ENCODE measurements at regions not wholly inside any gene's neighbourhood (a gene's known extent, or its start where the extent isn't known, plus 50 kb on each side); places are given as distances from the start of the nearest gene placed in this dataset.

DNA sequence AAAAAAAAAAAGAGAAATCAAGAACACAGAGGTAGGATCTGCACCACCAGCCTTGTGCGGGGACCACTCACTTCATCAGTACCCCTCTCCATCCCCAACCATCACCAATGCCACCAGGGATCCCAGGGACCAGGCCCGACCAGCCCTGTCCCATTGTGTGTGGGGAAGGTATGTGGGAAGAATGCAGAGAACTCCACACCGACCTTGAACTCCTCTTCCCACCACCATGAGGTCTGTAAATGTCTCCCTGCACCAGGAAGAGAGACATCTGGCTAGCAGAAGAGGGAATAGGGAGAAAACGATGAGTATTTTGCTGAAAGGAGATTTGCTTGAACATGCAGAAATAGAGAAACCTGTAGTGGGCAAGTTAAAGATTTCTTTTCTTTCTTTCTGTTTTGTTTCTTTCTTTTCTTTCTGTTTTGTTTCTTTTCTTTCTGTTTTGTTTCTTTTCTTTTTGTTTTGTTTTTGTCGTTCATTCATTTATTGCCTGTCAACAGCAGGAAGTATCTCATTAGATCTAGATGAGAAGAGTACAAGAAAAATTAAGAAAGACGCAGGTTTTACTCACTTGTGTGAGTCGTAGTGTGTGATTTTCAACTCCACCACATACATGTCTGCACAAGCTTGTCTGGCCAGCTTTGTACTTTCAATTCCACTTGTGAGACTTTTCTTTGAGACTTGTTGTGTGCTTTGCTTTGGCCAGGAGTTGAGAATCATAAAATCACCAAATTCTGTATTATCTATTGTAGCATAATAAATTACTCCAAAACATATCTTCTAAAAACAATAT is 179.8 kb upstream of the HAAO start:
- DNase-seq (ENCODE audit: low read depth): no peak

DNA sequence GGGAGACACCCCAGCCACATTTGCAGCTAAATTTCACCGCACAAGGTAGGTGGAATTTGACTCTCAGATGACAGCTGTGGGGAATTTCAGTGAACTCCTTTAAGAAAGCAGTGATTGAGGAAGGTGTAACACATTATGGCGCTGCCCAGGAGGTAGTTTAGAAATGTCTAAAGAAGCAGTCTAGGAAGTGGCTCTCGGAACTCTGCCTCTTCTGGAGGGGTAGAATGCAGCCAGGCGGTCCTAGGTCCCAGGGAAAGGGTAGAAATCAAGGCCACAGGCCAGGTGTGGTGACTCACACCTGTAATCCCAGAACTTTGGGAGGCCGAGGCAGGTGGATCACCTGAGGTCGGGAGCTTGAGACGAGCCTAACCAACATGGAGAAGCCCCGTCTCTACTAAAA is 179.0 kb upstream of the HAAO start:
- DNase-seq (ENCODE audit: low read depth): no peak

DNA sequence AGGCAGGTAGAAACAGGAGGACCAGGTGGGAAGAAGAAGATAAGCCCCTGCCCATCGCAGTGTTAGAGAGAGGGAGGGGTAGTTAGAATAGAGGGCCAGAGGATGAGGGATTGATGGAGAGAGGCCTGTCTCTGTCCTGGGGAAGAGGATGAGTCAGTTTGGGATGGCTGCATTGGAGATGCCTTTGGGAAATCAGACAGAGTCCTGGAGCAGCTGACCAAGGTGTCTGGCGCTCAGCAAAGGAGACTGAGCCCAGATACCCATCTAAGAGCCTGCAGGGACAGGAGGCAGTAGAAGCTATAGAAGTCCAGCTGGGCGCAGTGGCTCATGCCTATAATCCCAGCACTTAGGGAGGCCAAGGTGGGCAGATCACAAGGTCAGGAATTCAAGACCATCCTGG is 177.8 kb upstream of the HAAO start:
- DNase-seq (ENCODE audit: low read depth): no peak

DNA sequence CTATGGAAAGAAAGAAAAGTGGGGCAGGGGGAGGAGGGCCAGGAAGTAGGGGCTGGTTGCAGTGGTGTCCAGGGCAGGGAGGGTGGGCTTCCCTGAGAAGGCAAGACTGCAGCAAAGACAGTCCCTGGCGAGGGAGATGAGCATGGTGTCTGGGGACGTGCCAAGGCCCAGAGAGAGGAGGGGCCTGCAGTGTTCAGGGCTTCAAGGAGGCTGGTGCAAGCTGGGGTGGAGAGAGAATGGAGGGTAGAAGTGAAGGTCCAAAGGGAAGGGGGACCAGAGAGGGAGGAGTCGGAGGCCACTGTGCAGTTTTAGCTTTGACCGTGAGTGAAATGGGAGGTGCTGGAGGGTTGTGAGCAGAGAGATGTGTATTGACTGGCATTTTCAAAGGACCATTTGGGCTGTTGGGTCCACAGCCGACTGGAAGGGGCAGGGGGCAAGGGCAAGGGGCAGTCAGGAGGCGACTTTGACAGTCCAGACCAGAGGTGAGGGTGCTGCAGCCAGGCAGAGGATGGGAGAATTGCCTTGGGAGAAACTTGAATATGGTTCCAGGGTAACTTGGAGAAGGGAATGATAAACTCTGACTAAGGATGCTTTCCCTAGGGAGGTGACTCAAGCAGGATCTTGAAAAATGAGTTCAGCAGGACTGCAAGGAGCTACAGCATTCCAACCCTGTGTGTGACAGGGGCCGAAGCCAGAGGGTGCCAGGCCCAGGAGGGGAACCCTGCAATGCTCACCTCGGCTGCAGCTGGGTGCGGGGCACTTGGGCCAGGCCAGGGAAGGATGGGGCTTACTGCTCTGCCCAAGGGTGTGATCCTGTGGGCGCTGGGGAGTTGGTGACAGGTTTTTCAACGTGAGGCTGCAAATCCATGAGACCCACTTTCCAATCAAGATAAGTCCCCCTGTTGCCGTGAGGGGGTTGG is 177.1 kb upstream of the HAAO start:
- no peak for DNase-seq (ENCODE audit: low read depth)

DNA sequence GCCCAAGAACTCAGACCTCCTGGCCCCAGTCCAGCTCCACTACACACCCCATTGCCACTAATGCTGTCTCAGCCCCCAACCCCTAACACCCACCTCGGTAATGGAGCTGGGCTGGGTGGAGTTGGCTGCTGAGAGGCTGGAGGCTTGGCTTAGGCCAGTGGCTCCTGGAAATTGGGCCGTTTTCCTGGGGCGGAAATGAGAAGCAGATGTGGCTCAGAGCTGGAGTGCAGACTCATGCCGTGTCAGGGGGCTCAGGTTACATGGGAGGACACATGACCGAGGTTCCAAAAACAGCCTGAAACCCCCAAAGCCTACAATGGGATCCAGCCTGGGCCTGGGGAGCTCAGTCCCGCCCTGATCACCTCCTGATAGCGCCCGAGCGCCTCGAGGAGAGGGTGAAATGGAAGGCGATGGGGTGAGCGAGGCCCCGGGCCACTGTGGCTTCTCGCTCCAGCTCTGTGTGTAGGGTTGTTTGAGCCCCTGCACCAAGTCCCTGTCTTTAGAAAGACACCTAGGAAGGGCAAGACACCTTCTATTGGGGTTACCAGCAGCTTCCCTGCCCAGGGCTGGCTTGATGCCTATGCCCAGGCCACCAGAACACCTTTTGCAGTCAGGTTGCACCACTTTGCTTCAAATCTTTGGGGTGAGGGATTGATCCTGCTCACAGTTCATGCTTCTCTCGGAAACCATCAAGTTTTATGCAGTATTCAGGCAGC is 175.7 kb upstream of the HAAO start:
- no peak for DNase-seq (ENCODE audit: low read depth)

DNA sequence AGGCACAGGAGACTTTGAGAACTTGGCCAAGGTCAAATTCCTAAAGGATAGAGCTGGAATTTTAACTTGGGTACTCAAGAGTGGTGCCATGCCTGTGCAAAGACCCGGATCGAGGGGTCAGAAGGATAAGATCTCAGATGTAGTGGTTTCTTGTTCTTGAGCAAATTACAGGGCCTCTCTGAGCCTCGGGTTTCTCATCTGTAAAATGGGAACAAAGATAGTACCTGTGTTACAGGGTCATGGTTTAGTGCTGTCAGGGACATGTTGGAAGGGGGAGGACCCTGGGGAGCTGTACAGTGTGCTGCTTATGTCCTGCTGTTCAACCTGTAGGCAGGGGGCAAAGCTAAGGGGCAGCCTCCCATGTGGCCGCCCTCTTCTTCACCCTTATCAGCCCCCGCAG is 173.5 kb upstream of the HAAO start:
- DNase-seq (ENCODE audit: low read depth): no peak

DNA sequence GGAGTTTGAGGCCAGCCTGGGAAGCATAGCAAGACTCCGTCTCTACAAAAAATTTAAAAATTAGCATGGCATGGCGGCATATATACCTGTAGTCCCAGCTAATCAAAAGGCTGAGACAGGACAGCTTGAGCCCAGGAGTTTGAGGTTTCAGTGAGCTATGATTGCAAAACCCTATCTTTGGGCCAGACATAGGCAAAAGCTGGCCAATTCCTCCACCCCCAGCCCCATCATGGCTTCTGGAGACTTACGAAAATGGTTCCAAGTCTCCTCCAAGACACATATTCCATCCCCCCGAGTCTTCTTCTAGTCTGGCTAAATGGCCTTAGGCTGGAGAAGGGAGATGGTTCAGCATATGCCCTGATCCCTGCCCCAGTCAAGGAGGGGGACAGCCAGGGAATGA is 172.8 kb upstream of the HAAO start:
- no peak for DNase-seq (ENCODE audit: low read depth)

DNA sequence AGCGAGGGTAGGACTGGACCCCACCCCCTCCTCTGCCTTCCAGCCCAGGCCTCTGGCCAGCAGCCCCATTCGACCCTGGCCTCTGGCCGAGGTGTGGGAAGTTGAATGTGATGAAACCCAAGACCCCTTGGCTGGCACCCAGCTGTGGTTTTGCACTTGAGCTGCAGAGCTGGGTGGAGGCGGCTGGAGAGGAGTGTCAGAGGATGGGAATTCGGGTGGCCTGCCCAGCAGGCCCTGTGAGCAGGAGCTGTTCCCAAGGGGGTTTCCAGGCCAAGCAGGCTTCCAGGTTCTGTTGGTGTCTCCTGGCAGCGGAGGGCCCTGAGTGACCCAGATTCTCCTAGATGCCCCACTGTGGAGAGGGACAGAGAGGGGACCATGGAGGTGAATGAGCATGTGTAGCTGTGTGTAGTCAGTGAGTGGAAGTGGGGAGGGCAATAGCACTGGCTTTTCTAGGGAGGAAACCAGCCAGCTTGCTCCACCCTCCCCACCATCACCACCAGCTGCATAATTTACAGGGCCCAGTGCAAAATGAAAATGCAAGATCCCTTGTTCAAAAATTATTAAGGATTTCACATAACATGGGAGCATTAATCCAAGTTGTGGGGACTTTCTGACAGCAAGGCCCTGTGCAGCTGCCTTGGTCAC is 172.2 kb upstream of the HAAO start:
- DNase-seq (ENCODE audit: low read depth): no peak

DNA sequence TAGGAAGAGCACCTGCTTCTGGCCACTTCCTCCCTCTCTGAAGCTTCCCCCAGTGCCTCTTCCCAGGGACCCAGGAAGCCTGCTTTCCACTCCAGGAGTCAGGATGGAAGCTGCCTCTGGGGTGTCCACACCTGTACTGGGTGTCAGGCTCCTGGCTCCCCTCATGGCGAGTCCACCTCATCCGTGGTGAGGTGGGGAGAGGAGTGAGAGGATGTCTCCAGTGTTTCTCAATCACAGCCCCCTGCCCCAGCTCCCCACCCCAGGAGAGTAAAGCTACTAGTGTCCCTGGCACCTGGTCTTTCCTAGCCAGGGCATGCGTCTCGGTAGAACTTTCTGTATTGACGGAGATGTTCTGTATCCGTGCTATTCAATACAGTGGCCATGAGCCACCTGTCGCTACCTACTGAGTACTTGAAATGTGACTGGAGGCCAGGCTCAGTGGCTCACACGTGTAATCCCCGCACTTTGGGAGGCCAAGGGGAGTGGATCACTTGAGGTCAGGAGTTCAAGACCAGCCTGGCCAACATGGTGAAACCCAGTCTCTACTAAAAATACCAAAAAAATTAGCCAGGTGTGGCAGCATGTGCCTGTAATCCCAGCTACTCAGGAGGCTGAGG is 171.2 kb upstream of the HAAO start:
- no peak for DNase-seq (ENCODE audit: low read depth)

DNA sequence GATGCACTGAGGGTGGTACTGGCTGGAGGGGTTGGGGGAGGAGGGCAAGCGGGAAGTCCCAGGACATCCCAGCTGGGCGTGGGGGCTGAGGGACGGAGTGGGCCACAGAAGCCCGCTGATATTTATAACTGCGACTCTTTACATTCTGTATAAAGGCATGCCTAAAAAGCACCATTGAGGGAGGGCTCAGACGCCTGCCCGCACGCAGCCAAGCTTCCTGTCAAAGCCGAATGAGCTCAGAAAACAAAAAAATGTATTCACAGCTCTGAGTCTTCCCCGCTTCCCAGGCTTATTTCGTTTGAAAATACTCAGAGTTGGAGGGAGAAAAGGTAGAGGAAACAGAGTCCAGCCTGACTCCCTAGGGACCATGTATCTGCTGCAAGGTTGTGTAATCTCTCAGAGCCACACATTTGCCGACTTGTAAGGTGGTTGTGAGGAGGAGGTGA is 170.1 kb upstream of the HAAO start:
- DNase-seq (ENCODE audit: low read depth): no peak

DNA sequence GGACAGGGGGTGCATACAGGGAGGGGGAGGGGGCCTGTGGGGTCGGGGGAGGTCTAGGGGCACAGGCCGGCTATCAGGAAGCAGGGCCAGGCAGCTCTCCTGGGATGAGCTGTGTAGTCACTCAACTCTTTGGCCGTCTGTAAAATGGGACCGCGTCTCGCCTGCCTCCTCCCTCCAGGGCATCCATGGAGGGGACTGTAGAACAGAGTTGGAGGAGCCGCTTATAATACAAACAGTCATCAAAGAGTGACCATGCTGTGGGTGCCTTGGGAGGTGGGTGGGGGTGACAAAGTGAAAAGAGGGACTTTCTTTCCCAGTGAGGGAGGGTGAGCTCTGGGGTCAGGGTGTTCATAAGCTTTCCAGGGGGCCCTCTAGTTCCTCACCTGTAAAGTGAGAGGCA is 169.6 kb upstream of the HAAO start:
- DNase-seq (ENCODE audit: low read depth): no peak

DNA sequence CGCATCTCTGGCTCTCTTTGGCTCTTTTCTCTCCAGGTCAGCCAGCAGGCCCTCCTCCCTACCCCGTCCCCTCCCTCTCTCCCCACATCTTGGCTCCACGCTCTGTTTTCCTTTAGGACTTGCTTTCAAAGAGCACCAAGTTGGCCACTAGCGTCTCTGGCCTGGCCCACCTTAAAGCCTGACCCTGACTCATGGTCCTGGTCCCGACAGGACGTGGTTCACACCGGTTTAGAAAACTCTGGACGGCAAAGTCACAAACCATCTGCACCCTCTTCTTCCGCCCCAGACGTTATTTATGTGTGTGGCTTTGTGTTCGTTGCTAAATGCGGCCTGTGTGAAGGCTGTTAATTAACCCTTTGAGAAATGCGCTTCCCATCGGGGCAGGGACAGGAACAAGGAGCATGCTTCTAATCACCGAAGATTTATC is 169.0 kb upstream of the HAAO start:
- no peak for DNase-seq (ENCODE audit: low read depth)

DNA sequence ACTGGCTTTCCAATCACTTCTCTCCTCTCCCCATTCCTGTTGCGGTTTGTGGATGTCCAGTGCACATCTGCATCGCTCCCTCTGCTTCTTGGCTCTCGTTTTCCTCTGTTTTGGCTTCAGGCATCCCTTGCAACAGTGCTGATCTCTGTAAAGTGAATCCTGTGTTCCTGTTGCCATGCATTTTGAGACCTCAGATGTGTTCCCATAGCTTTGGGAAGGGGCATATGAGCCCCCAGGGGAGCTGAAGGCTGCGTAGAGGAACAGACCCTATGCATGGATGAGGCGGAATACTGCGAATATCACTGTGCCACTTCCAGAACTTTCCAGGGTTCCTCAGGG is 168.4 kb upstream of the HAAO start:
- no peak for DNase-seq (ENCODE audit: low read depth)

DNA sequence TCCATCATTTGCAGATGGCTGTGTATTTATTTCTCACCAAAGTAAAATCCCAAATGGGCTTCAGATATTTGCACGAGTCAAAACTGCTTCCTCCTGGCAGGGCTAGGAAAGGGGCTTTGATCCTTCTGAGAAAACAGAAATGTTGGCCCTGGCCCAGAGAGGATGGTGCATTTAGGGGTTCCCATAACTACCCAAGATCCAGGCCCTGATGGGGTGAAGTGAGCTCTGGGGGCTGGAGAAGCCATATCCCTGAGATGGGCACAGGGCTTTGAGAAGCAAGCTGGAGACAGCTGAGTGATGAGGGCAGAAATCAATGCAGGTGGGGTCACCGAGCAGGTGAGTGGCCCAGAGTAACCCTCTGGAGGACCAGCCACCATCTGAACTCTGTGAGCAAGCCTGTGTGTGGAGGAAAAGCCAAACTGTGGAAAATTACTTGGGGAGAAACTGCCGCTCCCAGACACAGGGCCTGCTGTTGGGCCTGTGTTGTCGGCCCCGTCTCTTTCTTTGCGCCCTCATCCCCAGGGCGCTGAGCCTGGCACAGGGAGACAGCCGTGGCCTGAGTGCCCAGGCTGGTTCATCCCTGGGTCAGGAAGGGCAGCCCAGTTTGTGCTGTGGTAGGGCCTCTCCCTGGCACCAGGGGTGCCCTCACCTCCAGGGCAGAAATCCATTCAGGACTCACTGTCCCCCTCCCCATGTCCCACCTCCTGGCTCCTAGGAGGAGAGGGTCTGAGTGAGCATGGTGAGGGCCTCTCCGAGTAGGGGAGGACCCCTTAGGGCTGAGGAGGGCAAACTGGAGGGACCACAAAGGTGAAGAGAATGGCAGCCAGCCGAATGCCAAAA is 167.8 kb upstream of the HAAO start:
- no peak for DNase-seq (ENCODE audit: low read depth)

DNA sequence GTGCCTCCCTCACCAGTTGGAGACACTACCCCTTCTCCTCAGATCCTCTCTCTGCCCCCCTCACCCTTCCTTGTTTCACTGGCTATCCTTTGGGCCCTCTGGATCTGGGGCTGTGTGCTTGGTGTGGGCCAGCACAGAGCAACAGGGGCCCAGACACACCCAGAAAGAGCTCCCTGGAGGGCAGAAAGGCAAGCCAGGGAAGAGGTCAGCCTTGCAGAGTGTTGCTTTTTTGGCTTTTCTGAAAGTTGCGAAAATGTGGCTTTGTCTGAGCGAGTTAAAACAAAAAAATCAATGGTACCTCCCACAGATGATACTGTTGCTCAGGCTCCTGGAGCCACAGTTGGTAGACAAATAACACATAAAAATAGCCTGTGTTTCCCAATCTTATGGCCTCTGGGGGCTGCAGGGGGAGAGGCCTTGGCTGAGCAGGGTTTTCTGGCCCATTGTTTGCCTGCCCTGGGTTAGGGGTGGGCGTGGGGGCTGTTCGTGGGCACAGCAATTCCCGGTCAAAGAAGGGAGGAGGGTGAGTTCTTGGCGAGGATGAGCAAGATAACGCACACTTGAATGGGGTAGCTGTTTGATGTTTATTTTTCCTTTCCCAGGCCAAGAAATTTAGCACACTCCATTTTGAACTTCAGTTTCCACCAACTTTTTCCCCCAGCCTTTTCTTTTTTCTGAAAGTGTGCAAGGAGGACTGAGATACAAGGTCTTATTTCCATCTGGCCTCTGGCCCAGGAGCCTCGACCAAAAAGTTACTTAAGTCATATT is 167.0 kb upstream of the HAAO start:
- DNase-seq (ENCODE audit: low read depth): no peak

DNA sequence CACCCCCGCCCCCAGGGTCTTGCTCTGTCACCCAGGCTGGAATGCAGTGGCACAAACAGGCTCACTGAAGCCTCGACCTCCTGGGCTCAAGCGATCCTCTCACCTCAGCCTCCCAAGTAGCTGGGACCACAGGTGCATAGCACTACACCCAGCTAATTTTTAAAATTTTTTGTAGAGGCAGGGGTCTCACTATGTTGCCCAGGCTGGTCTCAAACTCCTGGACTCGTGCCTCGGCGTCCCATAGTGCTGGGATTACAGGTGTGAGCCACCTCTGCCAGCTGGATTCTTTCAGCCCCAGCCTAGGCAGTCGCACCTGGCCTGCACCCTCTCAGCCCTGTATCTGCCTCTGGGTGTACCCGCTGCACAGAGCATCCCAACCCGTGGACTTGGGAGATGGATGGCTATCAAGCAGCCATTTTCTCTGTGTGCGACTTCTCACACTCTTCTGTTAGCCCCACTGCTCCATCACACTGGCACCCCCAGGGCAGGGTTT is 166.4 kb upstream of the HAAO start:
- no peak for DNase-seq (ENCODE audit: low read depth)

DNA sequence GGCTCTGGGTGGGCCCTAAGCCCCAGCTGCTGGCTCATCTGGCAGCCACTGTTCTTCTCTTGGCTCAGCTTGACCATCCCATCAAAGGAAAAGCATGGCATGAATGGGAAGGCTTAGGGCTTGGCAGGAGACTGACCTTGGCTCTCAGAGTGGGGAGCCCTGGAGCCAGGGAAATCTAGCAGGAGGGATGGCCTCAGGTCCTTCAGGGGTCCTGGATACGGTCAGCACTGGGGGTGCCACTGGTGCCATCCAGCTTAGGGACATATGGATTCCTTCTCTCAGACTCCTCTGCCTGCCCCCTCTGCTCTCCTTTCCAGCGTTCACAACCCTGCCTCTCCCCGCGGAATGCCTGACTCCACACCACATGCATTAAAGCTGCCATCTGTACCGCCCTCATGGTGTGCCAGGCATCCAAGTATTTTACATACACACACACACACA is 165.5 kb upstream of the HAAO start:
- no peak for DNase-seq (ENCODE audit: low read depth)

DNA sequence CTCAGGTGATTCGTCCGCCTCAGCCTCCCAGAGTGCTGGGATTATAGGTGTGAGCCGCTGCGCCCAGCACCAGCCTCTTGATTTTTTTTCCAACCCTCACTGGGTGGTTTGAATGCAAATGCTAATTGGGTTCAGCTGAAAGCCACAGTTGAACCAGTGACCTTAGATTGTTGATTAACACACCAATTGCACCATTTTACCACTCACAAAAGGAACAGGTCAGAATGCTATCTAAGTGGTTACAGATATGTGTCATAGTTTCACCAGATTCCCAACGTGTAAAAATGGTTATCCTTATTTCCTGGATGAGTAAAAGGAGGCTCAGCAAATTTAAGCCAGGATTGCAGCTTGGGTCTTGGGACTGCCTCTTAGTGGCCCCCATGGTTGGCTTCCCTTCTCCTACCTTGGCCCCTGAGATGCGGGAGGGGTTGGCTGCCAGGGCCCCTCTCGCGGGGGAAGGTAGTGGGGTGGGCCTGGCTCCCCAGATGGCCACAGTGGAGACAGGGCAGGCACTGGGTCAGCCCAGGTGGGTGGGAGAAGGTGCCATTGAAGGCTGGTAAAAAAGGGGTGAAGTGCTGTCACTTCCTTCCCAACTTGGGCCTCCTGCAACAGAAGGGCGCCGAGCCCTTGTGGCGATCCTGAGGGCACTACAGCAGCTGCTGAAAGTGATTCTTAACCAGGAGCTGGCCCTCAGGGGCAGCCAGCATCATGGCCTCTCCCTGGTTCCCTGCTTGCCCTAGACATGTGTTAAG is 164.9 kb upstream of the HAAO start:
- DNase-seq (ENCODE audit: low read depth): no peak

Data from CMK (cell line).